ENCODE measurements at regions not wholly inside any gene's neighbourhood (a gene's known extent, or its start where the extent isn't known, plus 50 kb on each side); places are given as distances from the start of the nearest gene placed in this dataset.

GRCh38 chr2:21395366-21395765, 271.6 kb downstream of the TDRD15 start:
- no peak for DNase-seq (ENCODE audit: low spot score)

GRCh38 chr2:21396252-21396651, 272.5 kb downstream of the TDRD15 start:
- DNase-seq (ENCODE audit: low spot score) = no peak

- no peak for DNase-seq (ENCODE audit: low spot score)
Measured at GRCh38 chr2:21401022-21401698, 277.4 kb downstream of the TDRD15 start.

GRCh38 chr2:21404137-21404536, 280.4 kb downstream of the TDRD15 start:
- no peak for DNase-seq (ENCODE audit: low spot score)

GRCh38 chr2:21404827-21405625, 281.3 kb downstream of the TDRD15 start:
- no peak for DNase-seq (ENCODE audit: low spot score)

- no peak for DNase-seq (ENCODE audit: low spot score)
Measured at GRCh38 chr2:21406386-21406785, 282.6 kb downstream of the TDRD15 start.

- DNase-seq (ENCODE audit: low spot score) = no peak
Measured at GRCh38 chr2:21406911-21407310, 283.1 kb downstream of the TDRD15 start.

GRCh38 chr2:21407851-21408250, 284.1 kb downstream of the TDRD15 start:
- no peak for DNase-seq (ENCODE audit: low spot score)

- DNase-seq (ENCODE audit: low spot score) = no peak
Measured at GRCh38 chr2:21411741-21412140, 288.0 kb downstream of the TDRD15 start.

GRCh38 chr2:21412944-21413443, 289.2 kb downstream of the TDRD15 start:
- DNase-seq (ENCODE audit: low spot score) = no peak

GRCh38 chr2:21415234-21415633, 291.5 kb downstream of the TDRD15 start:
- DNase-seq (ENCODE audit: low spot score) = no peak

- no peak for DNase-seq (ENCODE audit: low spot score)
Measured at GRCh38 chr2:21416226-21416625, 292.5 kb downstream of the TDRD15 start.

- no peak for DNase-seq (ENCODE audit: low spot score)
Measured at GRCh38 chr2:21418456-21418855, 294.7 kb downstream of the TDRD15 start.

GRCh38 chr2:21420553-21421335, 297.0 kb downstream of the TDRD15 start:
- DNase-seq (ENCODE audit: low spot score) = no peak

GRCh38 chr2:21422050-21422449, 298.3 kb downstream of the TDRD15 start:
- peak; percentile 5 for DNase-seq (ENCODE audit: low spot score)

GRCh38 chr2:21422724-21423522, 299.2 kb downstream of the TDRD15 start:
- DNase-seq (ENCODE audit: low spot score) = no peak

- DNase-seq (ENCODE audit: low spot score) = no peak
Measured at GRCh38 chr2:21423854-21424253, 300.1 kb downstream of the TDRD15 start.

GRCh38 chr2:21424375-21424774, 300.6 kb downstream of the TDRD15 start:
- DNase-seq (ENCODE audit: low spot score) = no peak

- DNase-seq (ENCODE audit: low spot score) = no peak
Measured at GRCh38 chr2:21427606-21428005, 303.8 kb downstream of the TDRD15 start.

- DNase-seq (ENCODE audit: low spot score) = no peak
Measured at GRCh38 chr2:21428754-21429153, 305.0 kb downstream of the TDRD15 start.

- DNase-seq (ENCODE audit: low spot score) = no peak
Measured at GRCh38 chr2:21429747-21430146, 306.0 kb downstream of the TDRD15 start.

- DNase-seq (ENCODE audit: low spot score) = no peak
Measured at GRCh38 chr2:21431078-21431477, 307.3 kb downstream of the TDRD15 start.

Data from germinal center (tissue), 1 donor.